Kidney glomerular epithelial cell (primary cell): ENCODE measurements at regions not wholly inside any gene's neighbourhood (a gene's known extent, or its start where the extent isn't known, plus 50 kb on each side); places are given as distances from the start of the nearest gene placed in this dataset.
A peak's percentile ranks its signal among the peaks of the same experiment; 100 is the strongest.
"Not testable (repeated sequence)": the region's sequence is repeated elsewhere in the genome, so short reads cannot be mapped to it uniquely, and the experiment has no call there.

Experiments
- DNase-seq: peaks from one replicate; lab custom pipeline; 2025; lab: John Stamatoyannopoulos, UW

GRCh38 chr9:115543511-115543910 is 425.6 kb upstream of the TNC start:
- DNase-seq: no peak

- DNase-seq: no peak
Observed at GRCh38 chr9:115548609-115549260, 430.8 kb upstream of the TNC start.

GRCh38 chr9:115551396-115551795 is 433.4 kb upstream of the TNC start:
- DNase-seq: no peak

- no peak for DNase-seq
Observed at GRCh38 chr9:115553060-115553773, 435.3 kb upstream of the TNC start.

DNA sequence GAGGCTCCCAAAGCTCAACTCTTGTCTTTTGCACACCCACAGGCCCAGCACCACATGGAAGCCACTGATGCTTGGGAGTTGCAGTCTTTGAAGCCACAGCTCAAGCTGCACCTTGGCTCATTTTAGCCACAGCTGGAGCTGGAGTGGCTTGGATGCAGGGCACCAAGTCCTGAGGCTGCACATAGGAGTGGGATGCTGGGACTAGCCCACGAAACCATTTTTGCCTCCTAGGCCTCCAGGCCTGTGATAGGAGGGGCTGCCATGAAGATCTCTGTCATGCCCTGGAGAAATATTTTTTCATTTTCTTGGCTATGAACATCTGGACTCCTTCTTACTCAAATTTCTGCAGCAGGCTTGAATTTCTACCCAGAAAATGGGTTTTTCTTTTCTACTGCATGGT is 438.5 kb upstream of the TNC start:
- no peak for DNase-seq

- no peak for DNase-seq
Observed at GRCh38 chr9:115575147-115575546, 457.2 kb upstream of the TNC start.

DNA sequence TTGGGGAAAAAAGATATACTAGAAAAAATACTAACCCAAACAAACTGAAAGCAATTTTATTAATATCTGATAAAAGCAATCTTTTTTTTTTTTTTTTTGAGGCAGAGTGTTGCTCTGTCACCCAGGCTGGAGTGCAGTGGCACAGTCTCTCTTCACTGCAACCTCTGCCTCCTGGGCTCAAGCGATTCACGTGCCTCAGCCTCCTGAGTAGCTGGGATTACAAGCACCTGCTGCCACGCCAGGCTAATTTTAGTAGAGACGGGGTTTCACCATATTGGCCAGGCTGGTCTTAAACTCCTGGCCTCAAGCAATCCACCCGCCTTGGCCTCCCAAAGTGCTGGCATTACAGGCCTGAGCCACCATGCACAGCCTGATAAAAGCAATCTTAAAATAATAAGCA is 467.5 kb upstream of the TNC start:
- DNase-seq: not testable (repeated sequence)

DNA sequence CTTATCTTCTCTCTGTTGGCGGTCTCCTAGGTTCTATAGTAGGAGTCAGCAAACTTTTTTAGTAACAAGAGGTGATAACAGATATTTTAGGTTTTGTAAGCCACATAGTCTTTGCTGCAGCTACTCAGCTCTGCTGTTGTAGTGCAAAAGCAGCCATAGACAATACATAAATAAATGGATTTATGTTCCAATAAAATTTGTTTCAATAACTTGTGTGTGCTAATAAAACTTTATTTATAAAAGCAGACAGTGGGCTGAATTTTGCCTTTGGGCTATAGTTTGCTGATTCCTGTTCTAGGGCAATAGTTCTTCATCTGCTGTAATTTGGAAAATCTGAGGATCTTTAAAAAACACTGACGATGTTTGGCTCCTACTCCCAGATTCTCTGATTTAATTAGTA is 469.4 kb upstream of the TNC start:
- DNase-seq: no peak

DNA sequence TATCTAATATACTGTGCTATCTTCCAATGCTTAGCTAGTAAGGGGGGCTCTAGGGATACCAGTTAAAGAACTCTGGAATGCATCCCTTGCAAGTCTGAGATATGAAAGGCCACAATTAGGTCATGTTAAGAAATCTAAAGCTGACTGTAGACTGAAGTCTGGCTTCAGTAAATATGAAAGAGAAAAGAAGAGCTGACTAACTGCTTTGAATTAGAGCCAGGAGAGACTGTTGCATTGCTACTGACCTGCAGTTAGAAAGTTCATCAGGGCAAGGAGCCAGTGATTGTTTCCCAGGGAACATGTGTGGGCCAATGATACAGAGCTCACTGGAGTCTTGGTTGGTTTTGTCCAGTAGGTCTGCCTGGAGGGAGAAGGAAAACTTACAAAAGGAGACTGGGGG is 472.1 kb upstream of the TNC start:
- peak; percentile 91 for DNase-seq

DNA sequence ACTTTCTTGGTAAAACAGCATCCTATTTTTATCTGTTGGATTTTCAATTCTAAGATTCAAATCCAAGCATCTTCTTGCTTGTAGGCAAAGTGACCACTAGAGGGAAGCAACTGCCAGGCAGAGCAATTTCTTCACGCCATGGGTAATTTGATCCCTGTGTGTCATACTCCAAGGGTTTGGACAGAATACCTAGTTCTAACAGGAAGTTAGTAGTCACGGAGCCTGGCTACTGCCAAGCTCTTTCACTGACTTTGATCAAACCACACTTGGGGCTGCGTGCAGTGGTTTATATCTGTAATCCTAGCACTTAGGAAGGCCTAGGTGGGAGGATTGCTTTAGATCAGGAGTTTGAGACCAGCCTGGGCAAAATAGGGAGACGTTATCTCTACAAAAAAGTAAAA is 473.6 kb upstream of the TNC start:
- peak; percentile 96 for DNase-seq

- DNase-seq: peak; percentile 75
Observed at GRCh38 chr9:115593587-115594091, 475.7 kb upstream of the TNC start.

DNA sequence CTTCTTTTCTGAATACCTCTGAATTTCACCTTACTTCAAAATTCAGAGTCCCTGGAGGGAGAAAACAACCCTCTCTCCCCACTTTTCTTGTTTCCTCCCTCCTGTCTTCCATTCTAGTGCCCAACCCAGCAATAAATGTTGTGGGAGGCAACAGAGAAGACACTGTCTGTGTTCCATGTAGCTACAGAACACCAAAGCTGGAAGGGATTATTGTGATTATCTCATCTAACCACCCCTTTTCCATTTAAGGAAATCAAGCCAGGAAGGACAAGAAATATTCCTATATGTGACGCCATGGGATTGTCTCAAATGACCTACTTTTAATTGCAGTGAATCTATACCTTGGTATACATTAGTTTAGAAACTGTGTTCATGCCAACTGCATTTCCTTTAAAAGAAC is 476.6 kb upstream of the TNC start:
- no peak for DNase-seq

- peak; percentile 63 for DNase-seq
Observed at GRCh38 chr9:115596021-115596745, 478.2 kb upstream of the TNC start.

DNA sequence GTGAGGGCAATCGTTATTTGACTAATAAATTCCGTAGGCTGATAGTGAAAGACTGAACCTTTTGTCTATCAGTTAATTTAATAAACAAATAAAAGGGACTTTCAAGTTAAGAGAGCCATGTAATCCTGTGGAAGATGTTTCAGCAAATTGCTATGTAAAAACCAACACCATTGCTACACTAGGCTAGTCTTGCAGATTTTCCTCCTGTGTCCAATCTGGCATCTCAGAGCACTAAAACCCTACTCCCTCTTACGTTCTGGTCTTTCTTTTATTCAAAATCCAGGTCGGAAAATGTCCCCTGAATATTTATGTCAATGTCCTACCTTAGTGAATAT is 478.8 kb upstream of the TNC start:
- DNase-seq: peak; percentile 63

DNA sequence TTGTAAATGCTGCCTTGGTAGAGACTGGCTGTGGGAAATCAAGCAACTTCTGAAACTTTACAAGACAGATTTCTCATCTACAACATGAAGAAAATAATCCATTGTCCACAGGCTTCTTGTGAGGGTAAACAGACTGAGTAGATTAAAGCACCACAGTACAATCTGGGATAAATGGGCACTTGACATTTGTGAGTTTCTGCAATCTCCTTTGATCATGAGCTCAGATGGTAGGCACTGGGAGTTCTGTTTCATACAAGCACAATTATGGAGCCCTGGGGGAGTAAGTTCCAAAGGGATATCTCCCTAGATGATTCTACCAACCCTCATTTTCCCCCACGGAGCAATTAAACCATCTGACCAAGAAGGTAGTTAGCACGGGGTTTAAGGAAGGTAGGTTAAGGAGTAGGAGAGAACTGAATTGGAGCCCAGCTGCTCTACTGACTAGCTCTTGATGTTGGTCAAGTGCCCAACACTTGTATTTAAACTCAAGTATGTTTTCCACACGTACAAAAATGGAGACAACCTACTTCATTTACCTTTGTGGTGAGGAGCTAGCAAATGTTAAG is 479.5 kb upstream of the TNC start:
- no peak for DNase-seq

DNA sequence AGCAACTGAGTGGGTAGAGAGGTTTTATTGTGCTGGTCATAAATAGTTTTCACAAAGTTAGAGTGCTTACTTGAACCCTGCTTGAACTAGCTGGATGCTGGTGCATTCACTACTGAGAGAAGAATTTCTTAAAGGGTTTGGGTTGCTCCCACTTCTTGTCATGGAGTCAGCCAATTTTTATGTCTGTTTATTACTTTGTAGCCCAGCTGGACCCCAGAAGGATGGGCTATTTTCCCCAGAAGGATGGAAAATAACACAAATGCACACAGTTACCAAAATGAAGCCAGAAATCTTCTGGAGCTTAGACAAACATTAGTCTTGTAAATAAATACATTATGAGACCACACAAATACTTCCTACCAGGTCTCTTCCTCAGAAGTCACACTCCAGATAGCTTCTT is 480.8 kb upstream of the TNC start:
- no peak for DNase-seq

DNA sequence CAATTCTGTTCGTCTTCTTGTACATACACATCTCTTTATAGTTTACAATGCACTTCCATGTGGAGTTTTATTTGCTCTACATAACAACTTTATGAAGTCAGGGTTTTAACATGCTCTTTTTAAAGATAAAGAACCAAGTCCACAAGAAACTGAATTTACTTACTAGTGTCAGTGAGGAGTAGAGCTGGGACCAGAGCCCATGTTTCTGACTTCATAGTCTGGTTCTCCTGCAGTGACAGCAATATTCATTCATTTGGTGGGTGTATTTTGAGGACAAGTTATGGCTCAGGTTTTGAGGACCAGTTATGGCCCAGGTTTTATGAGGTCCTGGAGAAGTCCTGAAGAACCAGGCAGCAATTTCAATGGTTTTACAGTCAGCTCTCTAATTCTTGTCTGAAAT is 481.9 kb upstream of the TNC start:
- DNase-seq: no peak

GRCh38 chr9:115601434-115601833 is 483.5 kb upstream of the TNC start:
- DNase-seq: no peak

DNA sequence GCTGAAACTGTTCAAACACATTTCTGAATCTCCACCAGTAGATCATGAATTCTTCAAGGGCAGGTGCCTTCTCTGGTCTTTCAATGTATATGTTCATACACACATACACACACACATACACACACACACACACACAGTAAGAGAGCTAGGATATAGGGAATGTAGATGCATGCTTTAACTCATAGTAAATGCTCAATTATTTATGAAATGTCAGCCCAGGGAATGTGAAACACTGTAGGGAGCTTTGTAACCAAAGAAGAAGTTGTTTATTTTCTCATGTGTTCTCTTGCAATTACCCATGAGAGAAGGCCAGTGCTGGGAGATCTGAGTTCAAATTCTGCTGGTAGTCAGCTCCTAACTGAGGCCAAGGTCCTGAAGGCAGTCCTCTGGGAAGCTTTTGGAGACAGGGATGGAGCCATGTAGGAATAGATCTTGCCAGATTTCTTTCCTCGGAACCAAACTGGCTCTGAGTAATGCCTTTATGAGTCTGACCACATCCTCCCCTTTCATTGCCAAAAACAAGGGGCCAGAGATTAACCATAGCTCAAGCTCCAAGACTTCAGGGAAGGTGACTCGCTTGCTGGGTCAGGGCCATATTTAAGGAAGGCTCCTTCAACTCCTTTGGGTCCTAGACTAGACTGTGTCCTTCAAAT is 487.0 kb upstream of the TNC start:
- DNase-seq: no peak

DNA sequence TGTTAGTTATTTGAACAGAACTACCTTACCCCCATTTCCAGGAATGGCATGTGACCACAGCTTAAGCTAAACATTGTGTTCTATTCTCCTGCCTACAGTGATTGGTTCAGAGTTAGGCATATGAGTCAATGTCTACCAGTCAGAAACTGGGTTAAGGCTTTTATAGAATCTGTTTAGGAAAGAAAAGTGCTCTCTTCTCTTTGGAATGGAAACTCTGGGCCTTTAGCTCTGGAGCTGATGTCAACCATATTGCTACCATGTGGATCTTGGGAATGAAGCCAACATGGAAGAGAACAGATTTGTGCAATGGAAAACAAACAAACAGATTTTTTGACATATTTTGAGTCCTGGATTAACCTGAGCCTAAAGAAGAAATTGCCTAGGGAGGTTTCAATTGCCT is 488.9 kb upstream of the TNC start:
- no peak for DNase-seq

DNA sequence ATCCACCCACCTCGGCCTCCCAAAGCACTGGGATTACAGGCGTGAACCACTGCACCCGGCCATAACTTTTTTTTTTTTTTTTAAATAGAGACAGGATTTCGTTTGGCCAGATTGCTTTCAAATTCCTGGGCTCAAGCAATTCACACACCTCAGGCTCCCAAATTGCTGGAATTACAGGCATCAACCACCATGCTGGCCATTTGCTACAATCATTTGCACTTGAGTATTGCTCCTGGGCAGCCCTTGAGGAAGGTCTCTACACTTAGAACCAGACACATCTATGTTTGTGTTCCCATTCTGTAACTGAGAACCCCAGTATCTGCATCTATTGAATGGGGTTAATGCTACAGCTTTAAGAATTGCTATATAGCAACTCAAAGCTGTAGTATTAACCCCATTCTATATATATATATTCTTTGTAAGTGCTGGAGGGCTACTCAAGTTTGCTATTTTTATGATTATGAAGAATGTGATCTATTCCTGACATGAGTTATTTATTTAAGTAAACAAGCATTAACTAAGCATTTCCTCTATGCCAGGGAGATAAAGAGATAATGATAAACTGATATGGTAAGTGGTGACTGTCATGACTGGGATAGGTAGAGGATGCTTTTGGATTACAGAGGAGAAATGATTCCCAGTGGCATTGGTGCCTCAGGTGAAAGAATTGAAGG is 496.5 kb upstream of the TNC start:
- no peak for DNase-seq

GRCh38 chr9:115615000-115615401 is 497.0 kb upstream of the TNC start:
- DNase-seq: peak; percentile 24
